SK-N-SH (cell line): ENCODE measurements at regions not wholly inside any gene's neighbourhood (a gene's known extent, or its start where the extent isn't known, plus 50 kb on each side); places are given as distances from the start of the nearest gene placed in this dataset.

Experiments
- CTCF ChIA-PET: fragments of 300-600, 350-600 bp; formaldehyde crosslinking; extraction: SDS; loops from one replicate; lab custom pipeline; 2021; lab: Yijun Ruan, JAX
- POLR2A ChIA-PET: fragments of 350-600 bp; sonication (Branson Sonifier 250); formaldehyde crosslinking; extraction: SDS; loops from one replicate; lab custom pipeline; 2020; ENCODE audit warnings: antibody characterized with exemption, inconsistent platforms; lab: Yijun Ruan, JAX
- DNase-seq: peaks from one replicate; pipeline ENCODE4 v3.0.0; 2012
- H2AFZ ChIP-seq: fragments of 200-600 bp; sonication (generic); 2 replicates; pipeline ENCODE4 v1.8.1; 2016; ENCODE audit warnings: antibody characterized with exemption, mild to moderate bottlenecking, low read depth
- H3F3A ChIP-seq: fragments of 200-600 bp; sonication (generic); replicated peaks from 2 replicates; pipeline ENCODE3; 2016; ENCODE audit warnings: antibody characterized with exemption, mild to moderate bottlenecking; ENCODE audit not compliant: insufficient read depth
- H3K27ac ChIP-seq, 2 experiments: fragments of 200-500 bp in 1 of 2; fragments of 200-600 bp in 1 of 2; sonication (Bioruptor generic) in 1 of 2; sonication (generic), shearing (Covaris generic) in 1 of 2; 2 replicates each; pipeline versions ENCODE4 v1.5.1 to v1.6.1; 2014 to 2016; ENCODE audit warnings: low read depth in 2 of 2, inconsistent platforms in 1 of 2, low read length in 1 of 2, mild to moderate bottlenecking in 1 of 2, mixed read lengths in 1 of 2
- H3K27me3 ChIP-seq: fragments of 200-600 bp; sonication (generic), shearing (Covaris generic); 2 replicates; pipeline ENCODE4 v1.6.1; 2016; ENCODE audit warnings: mixed run types; ENCODE audit not compliant: insufficient read depth
- H3K36me3 ChIP-seq, 2 experiments: fragments of 200-500 bp in 1 of 2; fragments of 200-600 bp in 1 of 2; sonication (Bioruptor generic) in 1 of 2; sonication (generic) in 1 of 2; replicated peaks in 1 of 2; 2 replicates each; pipeline versions ENCODE3 to v1.5.1; 2014 to 2016; ENCODE audit warnings: low read length in 1 of 2, mild to moderate bottlenecking in 1 of 2; ENCODE audit not compliant: insufficient read depth in 2 of 2, control insufficient read depth in 1 of 2
- H3K4me1 ChIP-seq, 2 experiments: fragments of 200-500 bp in 1 of 2; fragments of 200-600 bp in 1 of 2; sonication (Bioruptor generic) in 1 of 2; sonication (generic), shearing (Covaris generic) in 1 of 2; 2 replicates each; pipeline versions ENCODE4 v1.5.1 to v1.6.1; 2014 to 2016; ENCODE audit warnings: low read depth in 1 of 2, low read length in 1 of 2, mixed run types in 1 of 2; ENCODE audit not compliant: insufficient read depth in 2 of 2, control insufficient read depth in 1 of 2
- H3K4me2 ChIP-seq: fragments of 200-600 bp; sonication (generic), shearing (Covaris generic); 2 replicates; pipeline ENCODE4 v1.6.1; 2017; ENCODE audit warnings: mixed run types
- H3K4me3 ChIP-seq, 2 experiments: fragments of 200-500 bp in 1 of 2; fragments of 200-600 bp in 1 of 2; sonication (Bioruptor generic) in 1 of 2; sonication (generic), shearing (Covaris generic) in 1 of 2; 2 replicates each; pipeline versions ENCODE4 v1.5.1 to v1.8.1; 2014 to 2016; ENCODE audit warnings: low read depth in 2 of 2, inconsistent platforms in 1 of 2, low read length in 1 of 2, mild to moderate bottlenecking in 1 of 2, mixed read lengths in 1 of 2, moderate library complexity in 1 of 2
- H3K79me2 ChIP-seq: fragments of 200-600 bp; sonication (generic); 2 replicates; pipeline ENCODE4 v1.8.1; 2017; ENCODE audit warnings: mild to moderate bottlenecking; ENCODE audit not compliant: insufficient read depth
- H3K9ac ChIP-seq: fragments of 200-600 bp; sonication (generic); 2 replicates; pipeline ENCODE4 v1.6.1; 2017; ENCODE audit warnings: mixed run types
- H3K9me2 ChIP-seq: fragments of 200-600 bp; sonication (generic); 2 replicates; pipeline ENCODE4 v1.6.1; 2017; ENCODE audit warnings: mixed run types
- H3K9me3 ChIP-seq: fragments of 200-600 bp; sonication (generic); 2 replicates; pipeline ENCODE4 v1.6.1; 2017; ENCODE audit warnings: mixed run types, mild to moderate bottlenecking, moderate library complexity
- H4K20me1 ChIP-seq: fragments of 200-600 bp; sonication (generic); 2 replicates; pipeline ENCODE4 v1.6.1; 2017; ENCODE audit warnings: mild to moderate bottlenecking, mixed run types; ENCODE audit not compliant: insufficient read depth
- EP300 ChIP-seq, 2 experiments: IDR thresholded peaks; 2 replicates each; pipeline versions ENCODE4 v1.4.0 to v1.6.1; 2012; ENCODE audit warnings: borderline replicate concordance in 1 of 2, low read depth in 1 of 2, low read length in 1 of 2
- FOXM1 ChIP-seq: IDR thresholded peaks from 2 replicates; pipeline ENCODE4 v1.4.0; 2012; ENCODE audit warnings: low read depth, mild to moderate bottlenecking
- GATA2 ChIP-seq: sonication (generic); formaldehyde crosslinking; IDR thresholded peaks from 2 replicates; pipeline ENCODE4 v1.5.0; 2020; ENCODE audit warnings: mild to moderate bottlenecking, missing genetic modification reagents
- IRF3 ChIP-seq: fragments of 150-350 bp; IDR thresholded peaks from 2 replicates; pipeline ENCODE4 v1.6.1; 2016; ENCODE audit warnings: mild to moderate bottlenecking, low read depth, low read length
- MXI1 ChIP-seq: IDR thresholded peaks from 2 replicates; pipeline ENCODE4 v1.6.1; 2012; ENCODE audit warnings: mild to moderate bottlenecking, low read depth, low read length, improper control_type of control experiment
- NRF1 ChIP-seq: IDR thresholded peaks from 2 replicates; pipeline ENCODE4 v1.6.1; 2012; ENCODE audit warnings: low read depth, mild to moderate bottlenecking, low read length
- POLR2AphosphoS5 ChIP-seq: IDR thresholded peaks from 2 replicates; pipeline ENCODE4 v1.6.1; 2012; ENCODE audit warnings: low read depth, low read length
- RAD21 ChIP-seq: IDR thresholded peaks from 2 replicates; pipeline ENCODE4 v1.6.1; 2012; ENCODE audit warnings: mild to moderate bottlenecking, low read length
- REST ChIP-seq: IDR thresholded peaks from 2 replicates; pipeline ENCODE4 v1.6.1; 2012; ENCODE audit warnings: mild to moderate bottlenecking, low read depth, low read length, moderate library complexity
- RFX5 ChIP-seq: IDR thresholded peaks from 2 replicates; pipeline ENCODE4 v1.6.1; 2012; ENCODE audit warnings: mild to moderate bottlenecking, improper control_type of control experiment, low read length
- RXRA ChIP-seq: IDR thresholded peaks from 2 replicates; pipeline ENCODE4 v1.4.0; 2012; ENCODE audit warnings: low read depth, mild to moderate bottlenecking, borderline replicate concordance
- SIN3A ChIP-seq: IDR thresholded peaks from 2 replicates; pipeline ENCODE4 v1.6.1; 2012; ENCODE audit warnings: low read depth, mild to moderate bottlenecking, low read length, moderate library complexity, borderline replicate concordance
- USF1 ChIP-seq: IDR thresholded peaks from 2 replicates; pipeline ENCODE4 v1.4.0; 2012; ENCODE audit warnings: low read depth, borderline replicate concordance
- YY1 ChIP-seq: IDR thresholded peaks from 2 replicates; pipeline ENCODE4 v1.4.0; 2012; ENCODE audit warnings: low read depth, mild to moderate bottlenecking
- WGBS: methylation state at CpG from one replicate; pipeline ENCODE4 v1.1.6; 2017; ENCODE audit warnings: low lambda C conversion rate; 5-methylcytosine and 5-hydroxymethylcytosine counted together
- TF ChIP-seq, protein P1 (sequence below): fragments of 200-600 bp; sonication (generic); IDR thresholded peaks from 2 replicates; pipeline ENCODE4 v1.6.1; 2017; ENCODE audit warnings: antibody characterized with exemption, mild to moderate bottlenecking, moderate library complexity

DNA sequence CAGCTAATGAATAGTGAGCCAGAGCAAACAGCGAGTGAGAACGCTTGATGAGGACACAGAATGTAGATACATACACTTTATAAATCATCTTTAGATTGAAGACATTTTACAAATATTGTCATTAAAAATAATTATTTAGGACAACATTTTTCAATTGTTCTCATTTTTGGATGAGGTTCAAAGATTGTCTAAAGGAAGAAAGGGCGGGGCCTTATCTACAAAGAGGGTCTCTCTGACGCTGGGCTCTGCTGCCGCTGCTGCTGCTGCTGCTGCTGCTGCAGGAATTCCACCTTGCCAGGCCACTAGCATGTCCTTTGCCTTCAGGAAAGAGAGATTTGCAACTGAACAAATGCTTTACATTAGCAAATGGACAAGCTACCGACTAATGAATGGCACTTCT, 220.7 kb upstream of the TMEM161B start:
- POLR2A ChIA-PET, result no interaction called here
- WGBS, result 35% methylated on average over 6 of the region's 6 CpGs

More for the DNA sequence above, 220.7 kb upstream of the TMEM161B start:
- H2AFZ ChIP-seq, result no peak overlapping the region
- H3K27ac ChIP-seq, result no peak overlapping the region
- H3K27me3 ChIP-seq, result no peaks in the 10 kb centered on the region
- TF ChIP-seq REST (no peak), RAD21 (no peak), YY1 (no peak), RXRA (no peak), IRF3 (no peak), MXI1 (no peak), USF1 (no peak), EP300 (IDR thresholded peaks at IDR 0.05; ENCODE audit: borderline replicate concordance in 1 of 2, low read depth in 1 of 2, low read length in 1 of 2) (no peak), FOXM1 (no peak), RFX5 (no peak), SIN3A (no peak), GATA2 (no peak), NRF1 (no peak), POLR2AphosphoS5 (no peak)
- TF ChIP-seq, protein P1, sequence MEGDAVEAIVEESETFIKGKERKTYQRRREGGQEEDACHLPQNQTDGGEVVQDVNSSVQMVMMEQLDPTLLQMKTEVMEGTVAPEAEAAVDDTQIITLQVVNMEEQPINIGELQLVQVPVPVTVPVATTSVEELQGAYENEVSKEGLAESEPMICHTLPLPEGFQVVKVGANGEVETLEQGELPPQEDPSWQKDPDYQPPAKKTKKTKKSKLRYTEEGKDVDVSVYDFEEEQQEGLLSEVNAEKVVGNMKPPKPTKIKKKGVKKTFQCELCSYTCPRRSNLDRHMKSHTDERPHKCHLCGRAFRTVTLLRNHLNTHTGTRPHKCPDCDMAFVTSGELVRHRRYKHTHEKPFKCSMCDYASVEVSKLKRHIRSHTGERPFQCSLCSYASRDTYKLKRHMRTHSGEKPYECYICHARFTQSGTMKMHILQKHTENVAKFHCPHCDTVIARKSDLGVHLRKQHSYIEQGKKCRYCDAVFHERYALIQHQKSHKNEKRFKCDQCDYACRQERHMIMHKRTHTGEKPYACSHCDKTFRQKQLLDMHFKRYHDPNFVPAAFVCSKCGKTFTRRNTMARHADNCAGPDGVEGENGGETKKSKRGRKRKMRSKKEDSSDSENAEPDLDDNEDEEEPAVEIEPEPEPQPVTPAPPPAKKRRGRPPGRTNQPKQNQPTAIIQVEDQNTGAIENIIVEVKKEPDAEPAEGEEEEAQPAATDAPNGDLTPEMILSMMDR, result no peak
- no peak overlapping the region for H3K9ac ChIP-seq
- no peak overlapping the region for H3K4me2 ChIP-seq
- no peaks in the 10 kb centered on the region for H3F3A ChIP-seq
- no peak for DNase-seq
- no peaks in the 10 kb centered on the region for H3K9me3 ChIP-seq
- H4K20me1 ChIP-seq, result no peaks in the 10 kb centered on the region
- CTCF ChIA-PET, result interaction anchor here (0.9 kb wide), 1 partner anchor 191 kb away, joined by 3 read pairs; no protein-coding TSS in a partner anchor
- H3K4me1 ChIP-seq, result no peaks in the 10 kb centered on the region
- no peak overlapping the region for H3K4me3 ChIP-seq
- no peaks in the 10 kb centered on the region for H3K79me2 ChIP-seq
- H3K36me3 ChIP-seq, result no peaks in the 10 kb centered on the region
- H3K9me2 ChIP-seq, result no peaks in the 10 kb centered on the region
